Neural cell (in vitro differentiated cells): ENCODE measurements at regions not wholly inside any gene's neighbourhood (a gene's known extent, or its start where the extent isn't known, plus 50 kb on each side); places are given as distances from the start of the nearest gene placed in this dataset.

Source experiments
- H2AFZ ChIP-seq: fragments of 200-600, 300-800 bp; sonication (generic), shearing (Covaris generic); 2 replicates; pipeline ENCODE4 v1.6.0; 2014; ENCODE audit warnings: low read depth, mild to moderate bottlenecking, antibody characterized with exemption, low read length, moderate library complexity
- H3F3A ChIP-seq: fragments of 200-600 bp; shearing (Covaris generic); 2 replicates; pipeline ENCODE4 v1.6.1; 2016; ENCODE audit warnings: mild to moderate bottlenecking, moderate library complexity, mixed read lengths, antibody characterized with exemption, low read length; ENCODE audit not compliant: insufficient read depth, poor library complexity, severe bottlenecking
- H3K27ac ChIP-seq: fragments of 200-600, 300-800 bp; sonication (generic), shearing (Covaris generic); 2 replicates; pipeline ENCODE4 v1.5.1; 2014; ENCODE audit warnings: mild to moderate bottlenecking, low read length, moderate library complexity
- H3K27me3 ChIP-seq: fragments of 300-800, 200-600 bp; sonication (generic), shearing (Covaris generic); 2 replicates; pipeline ENCODE4 v1.6.0; 2014; ENCODE audit warnings: mild to moderate bottlenecking, low read depth, low read length, moderate library complexity; ENCODE audit not compliant: insufficient read depth
- H3K36me3 ChIP-seq: fragments of 300-800, 200-600 bp; sonication (generic), shearing (Covaris generic); 2 replicates; pipeline ENCODE4 v1.5.1; 2014; ENCODE audit warnings: mild to moderate bottlenecking, antibody characterized with exemption, low read length, moderate library complexity; ENCODE audit not compliant: insufficient read depth
- H3K4me2 ChIP-seq: fragments of 300-800, 200-600 bp; sonication (generic), shearing (Covaris generic); 2 replicates; pipeline ENCODE4 v1.6.0; 2014; ENCODE audit warnings: mild to moderate bottlenecking, low read length
- H3K4me3 ChIP-seq: fragments of 300-800, 200-600 bp; sonication (generic), shearing (Covaris generic); 2 replicates; pipeline ENCODE4 v1.5.1; 2014; ENCODE audit warnings: mild to moderate bottlenecking, low read length, moderate library complexity
- H3K79me2 ChIP-seq: fragments of 200-600 bp; shearing (Covaris generic); replicated peaks from 2 replicates; pipeline ENCODE4 v1.6.0; 2014; ENCODE audit warnings: mild to moderate bottlenecking, low read length, moderate library complexity; ENCODE audit not compliant: insufficient read depth
- H3K9ac ChIP-seq: fragments of 300-800, 200-600 bp; sonication (generic), shearing (Covaris generic); 2 replicates; pipeline ENCODE4 v1.6.1; 2016; ENCODE audit warnings: mild to moderate bottlenecking, low read length, mixed read lengths
- H3K9me2 ChIP-seq: fragments of 200-600 bp; shearing (Covaris generic); 2 replicates; pipeline ENCODE4 v1.6.1; 2016; ENCODE audit warnings: mild to moderate bottlenecking, low read length, mixed read lengths; ENCODE audit not compliant: insufficient read depth
- H3K9me3 ChIP-seq: fragments of 200-600, 300-800 bp; sonication (generic), shearing (Covaris generic); 2 replicates; pipeline ENCODE4 v1.6.1; 2016; ENCODE audit warnings: mild to moderate bottlenecking, mixed run types, low read length, moderate library complexity, mixed read lengths
- H4K20me1 ChIP-seq: fragments of 200-600 bp; shearing (Covaris generic); 2 replicates; pipeline ENCODE4 v1.6.1; 2016; ENCODE audit warnings: mild to moderate bottlenecking, mixed run types; ENCODE audit not compliant: insufficient read depth
- CTCF ChIP-seq: fragments of 450-650 bp; IDR thresholded peaks from 2 replicates; pipeline ENCODE4 v1.5.1; 2014; ENCODE audit warnings: antibody characterized with exemption, mild to moderate bottlenecking, moderate library complexity; ENCODE audit not compliant: poor library complexity, severe bottlenecking
- EP300 ChIP-seq: fragments of 450-650 bp; conservative IDR thresholded peaks from 2 replicates; pipeline ENCODE4 v1.6.1; 2014; ENCODE audit warnings: antibody characterized with exemption, mild to moderate bottlenecking, moderate library complexity; ENCODE audit not compliant: poor library complexity, severe bottlenecking
- EZH2 ChIP-seq: fragments of 200-600, 300-800 bp; shearing (Covaris generic), sonication (generic); IDR thresholded peaks from 2 replicates; pipeline ENCODE4 v1.6.1; 2014; ENCODE audit warnings: antibody characterized with exemption, low read length, borderline replicate concordance, mild to moderate bottlenecking; ENCODE audit not compliant: insufficient read depth, poor library complexity, severe bottlenecking
- MXI1 ChIP-seq: fragments of 450-650 bp; conservative IDR thresholded peaks from 2 replicates; pipeline ENCODE4 v1.6.1; 2014; ENCODE audit warnings: antibody characterized with exemption, mild to moderate bottlenecking; ENCODE audit not compliant: poor library complexity, severe bottlenecking
- POLR2AphosphoS5 ChIP-seq: IDR thresholded peaks from 2 replicates; pipeline ENCODE4 v1.6.1; 2012
- RAD21 ChIP-seq: fragments of 450-650 bp; conservative IDR thresholded peaks from 2 replicates; pipeline ENCODE4 v1.6.1; 2014; ENCODE audit warnings: antibody characterized with exemption, mild to moderate bottlenecking, moderate library complexity
- REST ChIP-seq: IDR thresholded peaks from 2 replicates; pipeline ENCODE4 v1.6.1; 2012; ENCODE audit warnings: borderline replicate concordance
- SMC3 ChIP-seq: fragments of 450-650 bp; conservative IDR thresholded peaks from 2 replicates; pipeline ENCODE4 v1.6.1; 2014; ENCODE audit warnings: antibody characterized with exemption, mild to moderate bottlenecking, moderate library complexity; ENCODE audit not compliant: poor library complexity
- TAF1 ChIP-seq: IDR thresholded peaks from 2 replicates; pipeline ENCODE4 v1.6.1; 2012; ENCODE audit warnings: low read depth

DNA sequence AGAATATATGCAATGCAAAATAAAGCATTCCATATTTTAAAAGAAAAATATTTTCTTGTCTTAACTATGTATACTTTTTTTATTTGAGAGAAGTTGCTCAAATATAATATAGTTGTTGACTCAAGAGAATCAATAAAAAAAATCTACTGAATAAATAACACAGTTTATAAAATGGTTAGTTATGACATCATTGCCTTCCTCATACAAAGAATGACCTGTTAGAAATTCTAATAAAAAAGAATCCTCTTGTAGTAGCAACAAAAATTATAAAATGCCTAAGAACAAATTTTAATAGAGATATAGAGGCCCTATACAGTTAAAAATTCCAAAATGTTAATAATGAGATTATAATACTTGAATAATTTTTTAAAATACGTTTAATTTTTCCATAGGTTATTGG lies 96.5 kb upstream of the AHI1 start:
- H3K9me3 ChIP-seq = no peaks in the 10 kb centered on the region
- no peaks in the 10 kb centered on the region for H4K20me1 ChIP-seq
- no peaks in the 10 kb centered on the region for H3K36me3 ChIP-seq
- H3K27ac ChIP-seq = no peak overlapping the region
- H3K79me2 ChIP-seq = no peaks in the 10 kb centered on the region
- H3K27me3 ChIP-seq = no peaks in the 10 kb centered on the region
- H3F3A ChIP-seq = no peaks in the 10 kb centered on the region
- no peak overlapping the region for H2AFZ ChIP-seq
- TF ChIP-seq RAD21 = no peak
- TF ChIP-seq TAF1 = no peak
- no peak for TF ChIP-seq POLR2AphosphoS5
- no peak for TF ChIP-seq SMC3
- TF ChIP-seq REST = no peak
- TF ChIP-seq EP300 = no peak
- no peak for TF ChIP-seq EZH2
- no peak for TF ChIP-seq MXI1
- no peak for TF ChIP-seq CTCF
- no peak overlapping the region for H3K4me2 ChIP-seq
- H3K9ac ChIP-seq = no peak overlapping the region
- H3K4me3 ChIP-seq = no peak overlapping the region
- no peaks in the 10 kb centered on the region for H3K9me2 ChIP-seq

DNA sequence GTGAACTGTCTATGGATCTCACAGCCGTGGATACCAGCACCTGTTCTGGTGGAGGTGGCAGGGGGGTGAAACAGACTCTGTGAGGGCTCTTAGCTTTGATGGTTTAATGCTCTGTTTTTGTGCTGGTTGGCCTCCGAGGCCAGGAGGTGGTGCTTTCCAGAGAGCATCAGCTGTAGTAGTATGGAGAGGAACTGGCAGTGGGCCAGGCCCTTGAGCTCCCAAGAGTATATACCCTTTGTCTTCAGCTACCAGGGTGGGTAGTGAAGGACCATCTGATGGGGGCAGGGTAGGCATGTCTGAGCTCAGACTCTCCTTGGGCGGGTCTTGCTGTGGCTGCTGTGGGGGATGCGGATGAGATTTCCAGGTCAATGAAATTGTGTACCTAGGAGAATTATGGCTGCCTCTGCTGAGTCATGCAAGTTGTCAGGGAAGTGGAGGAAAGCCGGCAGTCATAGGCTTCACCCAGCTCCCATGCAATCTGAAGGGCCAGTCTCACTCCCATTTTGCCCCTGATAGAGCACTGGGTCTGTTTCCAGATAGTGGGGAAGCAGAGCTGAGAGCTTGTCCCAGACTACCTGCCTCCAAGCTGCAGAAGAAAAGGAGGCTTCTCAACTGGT lies 102.7 kb upstream of the AHI1 start:
- Histone ChIP-seq H3K36me3 (no peaks in the 10 kb centered on the region), H3K27me3 (no peaks in the 10 kb centered on the region), H3K9me2 (no peaks in the 10 kb centered on the region), H3K79me2 (no peaks in the 10 kb centered on the region), H3K4me3 (no peak overlapping the region), H3K4me2 (no peak overlapping the region), H3K9ac (no peak overlapping the region), H4K20me1 (no peaks in the 10 kb centered on the region), H3F3A (no peaks in the 10 kb centered on the region), H3K9me3 (no peaks in the 10 kb centered on the region), H3K27ac (no peak overlapping the region), H2AFZ (no peak overlapping the region)
- TF ChIP-seq MXI1 (no peak), EZH2 (no peak), CTCF (no peak), TAF1 (no peak), EP300 (no peak), SMC3 (no peak), POLR2AphosphoS5 (no peak), RAD21 (no peak), REST (no peak)
